ENCODE measurements at regions not wholly inside any gene's neighbourhood (a gene's known extent, or its start where the extent isn't known, plus 50 kb on each side); places are given as distances from the start of the nearest gene placed in this dataset.

DNA sequence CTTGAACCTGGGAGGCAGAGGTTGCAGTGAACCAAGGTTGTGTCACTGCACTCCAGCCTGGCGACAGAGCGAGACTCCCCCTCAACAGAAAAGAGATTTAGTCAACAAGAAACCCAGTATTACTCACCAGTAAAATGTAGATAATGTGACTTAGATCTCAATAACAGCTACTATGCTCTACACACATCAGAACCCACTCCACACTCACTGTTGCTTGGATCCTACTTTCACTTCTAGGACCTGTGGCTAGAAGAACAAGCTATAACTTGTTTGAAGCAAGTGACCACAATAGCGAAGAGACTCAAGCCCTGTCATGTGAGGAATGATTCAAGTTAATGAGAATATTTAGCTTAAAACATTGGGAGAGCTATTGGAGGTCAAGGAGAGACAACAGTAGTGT, 100.7 kb downstream of the ANXA2 start:
- Histone ChIP-seq H3K4me2 (ENCODE audit: low read length) (no peak overlapping the region), H3K9ac (ENCODE audit: low read length) (no peak overlapping the region), H3F3A (ENCODE audit: low read length, unreplicated experiment) (no peaks in the 10 kb centered on the region), H3K27ac (ENCODE audit: low read length) (no peak overlapping the region), H3K9me3 (ENCODE audit: low read length) (no peaks in the 10 kb centered on the region), H2AFZ (ENCODE audit: low read length) (no peak overlapping the region), H3K79me2 (ENCODE audit: low read length) (no peaks in the 10 kb centered on the region), H3K4me3 (ENCODE audit: low read length) (no peak overlapping the region), H4K20me1 (ENCODE audit: low read length) (no peaks in the 10 kb centered on the region), H3K4me1 (ENCODE audit: insufficient read depth, low read length) (no peaks in the 10 kb centered on the region), H3K9me2 (replicated peaks; ENCODE audit: low read length) (no peaks in the 10 kb centered on the region), H3K36me3 (ENCODE audit: low read depth, low read length) (no peaks in the 10 kb centered on the region), H3K27me3 (ENCODE audit: low read length) (peaks cover 16% of the 10 kb centered on the region; the same call in 1 of the 2 replicates)
- ChIA-PET POLR2A (ENCODE audit: unreplicated experiment) (no interaction called here), CTCF (no interaction called here)
- intact Hi-C loops (cut with micrococcal nuclease) = no loop called here
- BruUV-seq (replicated peaks) = no TSS peak
- TF ChIP-seq EZH2 (IDR thresholded peaks at IDR 0.05; ENCODE audit: low read length, unreplicated experiment) = no peak
- TF ChIP-seq EZH2phosphoT487 (IDR thresholded peaks at IDR 0.05; ENCODE audit: borderline replicate concordance, low read length) = no peak
- no peak for TF ChIP-seq CTCF (conservative IDR thresholded peaks at IDR 0.05; ENCODE audit: low read depth, low read length)
- no peak for DNase-seq
- no peak for ATAC-seq

Measured in PC-3 (cell line).